Calu3 (cell line): ENCODE measurements at regions not wholly inside any gene's neighbourhood (a gene's known extent, or its start where the extent isn't known, plus 50 kb on each side); places are given as distances from the start of the nearest gene placed in this dataset.

Experiments
- BruUV-seq: library from RNA; stranded (reverse); fragments of 400-500 nt; replicated peaks from 2 replicates; lab custom pipeline; 2021; lab: Mats Ljungman, UMichigan
- CTCF ChIA-PET: fragments of 300-600 bp; sonication (Branson Sonifier 250); formaldehyde crosslinking; loops from one replicate; lab custom pipeline; 2022; ENCODE audit warnings: antibody characterized with exemption; lab: Charles Lee
- DNase-seq: peaks from one replicate; pipeline ENCODE4 v3.0.0; 2022
- H3K27ac Mint-ChIP-seq: one replicate; pipeline ENCODE4 v1.8.0; 2022; ENCODE audit warnings: mixed read lengths; ENCODE audit not compliant: unreplicated experiment
- H3K27me3 Mint-ChIP-seq: one replicate; pipeline ENCODE4 v1.8.0; 2022; ENCODE audit warnings: mixed read lengths; ENCODE audit not compliant: unreplicated experiment
- H3K36me3 Mint-ChIP-seq: one replicate; pipeline ENCODE4 v1.8.0; 2022; ENCODE audit warnings: mild to moderate bottlenecking, moderate library complexity, mixed read lengths; ENCODE audit not compliant: insufficient read depth, unreplicated experiment
- H3K4me1 Mint-ChIP-seq: one replicate; pipeline ENCODE4 v1.8.0; 2022; ENCODE audit warnings: mild to moderate bottlenecking, low read depth, mixed read lengths; ENCODE audit not compliant: unreplicated experiment
- H3K4me3 Mint-ChIP-seq: one replicate; pipeline ENCODE4 v1.8.0; 2022; ENCODE audit warnings: mild to moderate bottlenecking, low read depth, moderate library complexity, mixed read lengths; ENCODE audit not compliant: unreplicated experiment
- H3K9me3 Mint-ChIP-seq: one replicate; pipeline ENCODE4 v1.8.0; 2022; ENCODE audit warnings: low read depth, mixed read lengths; ENCODE audit not compliant: unreplicated experiment
- CTCF ChIP-seq: fragments of 200-600 bp; IDR thresholded peaks from one replicate; pipeline ENCODE4 v1.8.0; 2022; ENCODE audit warnings: antibody characterized with exemption; ENCODE audit not compliant: unreplicated experiment
- intact Hi-C: fragments of 100-400 bp; cut with micrococcal nuclease; formaldehyde crosslinking; loops from one replicate; pipeline ENCODE4 v1.10.0; 2022; ENCODE audit not compliant: unreplicated experiment

GRCh38 chr14:89493406-89493805 lies 76.4 kb upstream of the FOXN3 start:
- H3K4me3 Mint-ChIP-seq = no peak overlapping the region
- TF ChIP-seq CTCF = no peak
- no peaks in the 10 kb centered on the region for H3K9me3 Mint-ChIP-seq
- no peak overlapping the region for H3K27ac Mint-ChIP-seq
- no peaks in the 10 kb centered on the region for H3K4me1 Mint-ChIP-seq
- no TSS peak for BruUV-seq
- peaks cover 13% of the 10 kb centered on the region for H3K27me3 Mint-ChIP-seq
- H3K36me3 Mint-ChIP-seq = no peaks in the 10 kb centered on the region
- intact Hi-C loops = no loop called here
- DNase-seq = no peak
- CTCF ChIA-PET = interaction anchor here (0.5 kb wide), 2 partner anchors 77 to 933 kb away, joined by 3 to 4 read pairs; no protein-coding TSS in a partner anchor

- H3K27ac Mint-ChIP-seq = no peak overlapping the region
- DNase-seq = no peak
- no peaks in the 10 kb centered on the region for H3K4me1 Mint-ChIP-seq
- intact Hi-C loops = no loop called here
- H3K9me3 Mint-ChIP-seq = no peaks in the 10 kb centered on the region
- H3K4me3 Mint-ChIP-seq = no peak overlapping the region
- peaks cover 13% of the 10 kb centered on the region for H3K27me3 Mint-ChIP-seq
- BruUV-seq = no TSS peak
- CTCF ChIA-PET = interaction anchor here (0.5 kb wide), 1 partner anchor 265 kb away, joined by 3 read pairs; no protein-coding TSS in a partner anchor
- TF ChIP-seq CTCF = no peak
- H3K36me3 Mint-ChIP-seq = no peaks in the 10 kb centered on the region
These were observed 74.8 kb upstream of the FOXN3 start for GRCh38 chr14:89491711-89492381.

DNA sequence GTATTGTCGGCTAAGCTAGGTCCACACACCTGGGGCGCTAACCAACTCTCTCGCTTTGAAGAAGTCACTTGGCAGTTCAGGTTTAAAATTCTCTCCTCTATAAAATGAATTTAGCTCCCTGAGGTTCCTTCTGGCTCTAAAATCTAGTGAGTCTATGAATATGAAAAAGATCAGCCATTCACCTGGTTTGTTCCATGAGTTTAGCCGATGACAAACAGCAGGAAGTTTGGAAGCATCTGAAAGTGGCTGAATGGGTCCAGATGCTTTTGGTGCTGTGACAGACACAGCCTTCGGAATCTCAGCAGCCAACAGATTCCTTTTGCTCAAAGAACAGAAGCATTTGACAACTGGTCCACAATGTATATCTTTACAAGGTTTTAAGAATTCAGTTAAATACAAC lies 73.4 kb upstream of the FOXN3 start:
- H3K27ac Mint-ChIP-seq = no peak overlapping the region

GRCh38 chr14:89489761-89490437 lies 72.9 kb upstream of the FOXN3 start:
- intact Hi-C loops = no loop called here
- Mint-ChIP-seq H3K4me1 (no peaks in the 10 kb centered on the region), H3K9me3 (no peaks in the 10 kb centered on the region), H3K27ac (no peak overlapping the region), H3K4me3 (no peak overlapping the region), H3K36me3 (no peaks in the 10 kb centered on the region), H3K27me3 (peaks cover 13% of the 10 kb centered on the region)
- TF ChIP-seq CTCF = no peak
- CTCF ChIA-PET = no interaction called here
- no peak for DNase-seq
- BruUV-seq = no TSS peak

More for the DNA sequence above, 73.4 kb upstream of the FOXN3 start:
- CTCF ChIA-PET = no interaction called here
- H3K27me3 Mint-ChIP-seq = peaks cover 13% of the 10 kb centered on the region
- H3K4me1 Mint-ChIP-seq = no peaks in the 10 kb centered on the region
- no peaks in the 10 kb centered on the region for H3K36me3 Mint-ChIP-seq
- no peak for TF ChIP-seq CTCF
- H3K9me3 Mint-ChIP-seq = no peaks in the 10 kb centered on the region
- intact Hi-C loops = no loop called here
- no peak for DNase-seq
- H3K4me3 Mint-ChIP-seq = no peak overlapping the region
- BruUV-seq = no TSS peak
